Neuronal stem cell (in vitro differentiated cells): ENCODE measurements at regions not wholly inside any gene's neighbourhood (a gene's known extent, or its start where the extent isn't known, plus 50 kb on each side); places are given as distances from the start of the nearest gene placed in this dataset.

Source experiments
- DNase-seq: peaks from one replicate; pipeline ENCODE4 v3.0.0-alpha.2; 2013; ENCODE audit warnings: low spot score
- H2AFZ ChIP-seq: one replicate; pipeline ENCODE4 v1.6.1; 2013; ENCODE audit warnings: mild to moderate bottlenecking, low read length, inconsistent platforms
- H2AK5ac ChIP-seq: 2 replicates; pipeline ENCODE4 v1.6.1; 2013; ENCODE audit warnings: low read depth, mild to moderate bottlenecking, inconsistent platforms, low read length, moderate library complexity, mixed read lengths
- H2BK120ac ChIP-seq: 2 replicates; pipeline ENCODE4 v1.6.1; 2013; ENCODE audit warnings: low read depth, mild to moderate bottlenecking, inconsistent platforms, low read length, moderate library complexity, mixed read lengths
- H2BK12ac ChIP-seq: one replicate; pipeline ENCODE4 v1.6.1; 2013; ENCODE audit warnings: low read length, inconsistent platforms
- H2BK15ac ChIP-seq: 2 replicates; pipeline ENCODE4 v1.6.1; 2013; ENCODE audit warnings: mild to moderate bottlenecking, low read length, inconsistent platforms, mixed read lengths
- H2BK5ac ChIP-seq: one replicate; pipeline ENCODE4 v1.6.1; 2013; ENCODE audit warnings: inconsistent platforms, mild to moderate bottlenecking, low read length, moderate library complexity
- H3K14ac ChIP-seq: one replicate; pipeline ENCODE4 v1.6.1; 2013; ENCODE audit warnings: low read length, inconsistent platforms
- H3K18ac ChIP-seq: 2 replicates; pipeline ENCODE4 v1.6.1; 2013; ENCODE audit warnings: low read length, inconsistent platforms
- H3K23ac ChIP-seq: 2 replicates; pipeline ENCODE4 v1.6.1; 2013; ENCODE audit warnings: low read depth, mild to moderate bottlenecking, mixed read lengths, low read length, inconsistent platforms; ENCODE audit not compliant: poor library complexity
- H3K27ac ChIP-seq: replicated peaks from 3 replicates; pipeline ENCODE4 v1.5.1; 2013; ENCODE audit warnings: low read length, inconsistent platforms
- H3K27me3 ChIP-seq, 3 experiments: 2 replicates each; pipeline ENCODE4 v1.6.1; 2013; ENCODE audit warnings: low read length in 3 of 3, mild to moderate bottlenecking in 2 of 3, inconsistent platforms in 1 of 3, low read depth in 1 of 3, mixed read lengths in 1 of 3, moderate library complexity in 1 of 3; ENCODE audit not compliant: control insufficient read depth in 3 of 3, insufficient read depth in 3 of 3
- H3K36me3 ChIP-seq, 2 donors: replicated peaks in 1 of 2; 2 replicates each; pipeline ENCODE4 v1.6.1; 2013; ENCODE audit warnings: low read length in 2 of 2; ENCODE audit not compliant: control insufficient read depth in 2 of 2, insufficient read depth in 2 of 2
- H3K4ac ChIP-seq: 2 replicates; pipeline ENCODE4 v1.6.1; 2013; ENCODE audit warnings: inconsistent platforms, mild to moderate bottlenecking, low read length, moderate library complexity
- H3K4me1 ChIP-seq, 2 donors: 1 replicate in 1 of 2; 2 replicates in 1 of 2; pipeline ENCODE4 v1.6.1; 2013; ENCODE audit warnings: low read length in 2 of 2, low read depth in 1 of 2; ENCODE audit not compliant: control insufficient read depth in 2 of 2, insufficient read depth in 1 of 2
- H3K4me2 ChIP-seq: one replicate; pipeline ENCODE4 v1.6.1; 2013; ENCODE audit warnings: mild to moderate bottlenecking, low read length, inconsistent platforms; ENCODE audit not compliant: insufficient read depth, poor library complexity, severe bottlenecking
- H3K4me3 ChIP-seq, 2 donors: 2 replicates each; pipeline ENCODE4 v1.5.1; 2013; ENCODE audit warnings: low read length in 2 of 2, mild to moderate bottlenecking in 2 of 2, inconsistent platforms in 1 of 2, moderate library complexity in 1 of 2
- H3K79me1 ChIP-seq: one replicate; pipeline ENCODE4 v1.6.1; 2013; ENCODE audit warnings: low read depth, mild to moderate bottlenecking, inconsistent platforms, low read length, moderate library complexity
- H3K9ac ChIP-seq: one replicate; pipeline ENCODE4 v1.6.1; 2013; ENCODE audit warnings: mild to moderate bottlenecking, low read depth, low read length, inconsistent platforms; ENCODE audit not compliant: poor library complexity
- H3K9me3 ChIP-seq, 2 donors: replicated peaks in 1 of 2; 2 replicates each; pipeline versions ENCODE3 to v1.6.1; 2013; ENCODE audit warnings: low read length in 2 of 2, mild to moderate bottlenecking in 2 of 2, inconsistent platforms in 1 of 2, low read depth in 1 of 2, mixed read lengths in 1 of 2, moderate library complexity in 1 of 2; ENCODE audit not compliant: control insufficient read depth in 2 of 2, insufficient read depth in 1 of 2
- H4K8ac ChIP-seq: one replicate; pipeline ENCODE4 v1.6.1; 2013; ENCODE audit warnings: low read depth, mild to moderate bottlenecking, inconsistent platforms, low read length, moderate library complexity
- H4K91ac ChIP-seq: one replicate; pipeline ENCODE4 v1.6.1; 2013; ENCODE audit warnings: low read length, low read depth, mild to moderate bottlenecking, inconsistent platforms; ENCODE audit not compliant: poor library complexity
- WGBS, 2 donors: extraction: QIAGEN DNeasy Blood & Tissue Kit; methylation state at CpG; one replicate each; pipeline ENCODE4 v1.1.7; 2013; ENCODE audit warnings: missing lambda C conversion rate in 2 of 2, mixed read lengths in 1 of 2; ENCODE audit not compliant: insufficient read length in 2 of 2, insufficient replicate concordance in 1 of 2; ENCODE audit errors: extremely low coverage in 2 of 2; 5-methylcytosine and 5-hydroxymethylcytosine counted together

GRCh38 chr1:223474804-223475203 lies 81.6 kb downstream of the CCDC185 start:
- H3K18ac ChIP-seq = no peak overlapping the region
- H2BK5ac ChIP-seq = no peak overlapping the region
- H3K4me2 ChIP-seq = no peak overlapping the region
- H4K8ac ChIP-seq = no peak overlapping the region
- H3K36me3 ChIP-seq = no peaks in the 10 kb centered on the region
- H4K91ac ChIP-seq = no peak overlapping the region
- H3K23ac ChIP-seq = no peak overlapping the region
- no peak overlapping the region for H2AFZ ChIP-seq
- no peak overlapping the region for H3K4ac ChIP-seq
- H2BK12ac ChIP-seq = no peak overlapping the region
- H3K4me3 ChIP-seq = no peak overlapping the region
- no peak overlapping the region for H2BK15ac ChIP-seq
- H2AK5ac ChIP-seq = no peak overlapping the region
- no peak for DNase-seq
- peaks cover 0 to 3% (median 0%) of the 10 kb centered on the region in 3 experiments for H3K27me3 ChIP-seq
- H3K79me1 ChIP-seq = no peaks in the 10 kb centered on the region
- H2BK120ac ChIP-seq = no peak overlapping the region
- no peaks in the 10 kb centered on the region for H3K4me1 ChIP-seq
- WGBS, 2 donors = no CpG with 5 or more reads among the region's 6 CpGs
- no peaks in the 10 kb centered on the region for H3K9me3 ChIP-seq
- H3K27ac ChIP-seq = no peak overlapping the region
- no peak overlapping the region for H3K14ac ChIP-seq
- H3K9ac ChIP-seq = no peak overlapping the region

- Histone ChIP-seq H3K4ac (no peak overlapping the region), H3K36me3 (no peaks in the 10 kb centered on the region), H3K27me3 (peaks cover 0 to 3% (median 0%) of the 10 kb centered on the region in 3 experiments), H3K4me2 (no peak overlapping the region), H2AK5ac (no peak overlapping the region), H4K8ac (no peak overlapping the region), H3K14ac (no peak overlapping the region), H4K91ac (no peak overlapping the region), H3K9ac (no peak overlapping the region), H3K4me3 (no peak overlapping the region), H3K9me3 (no peaks in the 10 kb centered on the region), H2BK12ac (no peak overlapping the region), H2AFZ (no peak overlapping the region), H3K79me1 (no peaks in the 10 kb centered on the region), H3K4me1 (peaks cover 0 to 3% of the 10 kb centered on the region in 2 donors), H3K18ac (no peak overlapping the region), H2BK120ac (no peak overlapping the region), H2BK15ac (no peak overlapping the region), H3K23ac (no peak overlapping the region), H2BK5ac (no peak overlapping the region), H3K27ac (no peak overlapping the region)
- no CpG with 5 or more reads among the region's 2 CpGs for WGBS, 2 donors
- no peak for DNase-seq
These were observed 84.2 kb downstream of the CCDC185 start for GRCh38 chr1:223477456-223477855.

- DNase-seq = no peak
- Histone ChIP-seq H3K9ac (no peak overlapping the region), H3K36me3 (no peaks in the 10 kb centered on the region), H3K18ac (no peak overlapping the region), H3K4me1 (peaks cover 0 to 3% of the 10 kb centered on the region in 2 donors), H3K27ac (no peak overlapping the region), H3K4ac (no peak overlapping the region), H2BK5ac (no peak overlapping the region), H4K91ac (no peak overlapping the region), H2BK12ac (no peak overlapping the region), H3K4me2 (no peak overlapping the region), H2BK15ac (no peak overlapping the region), H3K4me3 (no peak overlapping the region), H2AFZ (no peak overlapping the region), H2AK5ac (no peak overlapping the region), H4K8ac (no peak overlapping the region), H2BK120ac (no peak overlapping the region), H3K23ac (no peak overlapping the region), H3K27me3 (peaks cover 0 to 3% (median 0%) of the 10 kb centered on the region in 3 experiments), H3K9me3 (no peaks in the 10 kb centered on the region), H3K14ac (no peak overlapping the region), H3K79me1 (no peaks in the 10 kb centered on the region)
- WGBS, 2 donors = 100% methylated on average over 1 to 2 of the region's 10 CpGs
These were observed 85.4 kb downstream of the CCDC185 start for GRCh38 chr1:223478606-223479005.

- no peak for DNase-seq
- Histone ChIP-seq H3K4me2 (no peak overlapping the region), H2BK12ac (no peak overlapping the region), H4K91ac (no peak overlapping the region), H3K4me3 (no peak overlapping the region), H2BK120ac (no peak overlapping the region), H2AFZ (no peak overlapping the region), H3K23ac (no peak overlapping the region), H3K27me3 (peaks cover 0 to 3% (median 0%) of the 10 kb centered on the region in 3 experiments), H2BK15ac (no peak overlapping the region), H3K9me3 (no peaks in the 10 kb centered on the region), H3K4me1 (peaks cover 0 to 3% of the 10 kb centered on the region in 2 donors), H3K9ac (no peak overlapping the region), H2AK5ac (no peak overlapping the region), H3K27ac (no peak overlapping the region), H3K79me1 (no peaks in the 10 kb centered on the region), H4K8ac (no peak overlapping the region), H3K14ac (no peak overlapping the region), H2BK5ac (no peak overlapping the region), H3K4ac (no peak overlapping the region), H3K36me3 (no peaks in the 10 kb centered on the region), H3K18ac (no peak overlapping the region)
- 100% methylated on average over 1 of the region's 7 CpGs for WGBS, 2 donors
These were observed 86.0 kb downstream of the CCDC185 start for GRCh38 chr1:223479261-223479660.
